Small intestine (tissue), 7 donors: ENCODE measurements at regions not wholly inside any gene's neighbourhood (a gene's known extent, or its start where the extent isn't known, plus 50 kb on each side); places are given as distances from the start of the nearest gene placed in this dataset.

ENCODE experiments used
- DNase-seq, 2 donors: peaks; one replicate each; pipeline versions ENCODE4 v3.0.0 to v3.0.0-alpha.2; 2013
- FAIRE-seq: peaks from 2 replicates; lab custom pipeline; 2012; peaks lifted over from hg19 to GRCh38; lab: Jason Lieb, UNC
- H3K27ac ChIP-seq, 3 donors: one replicate each; pipeline ENCODE4 v1.5.1; 2013; ENCODE audit warnings: low read length in 2 of 3, mild to moderate bottlenecking in 2 of 3, control low read depth in 1 of 3, inconsistent platforms in 1 of 3, low read depth in 1 of 3, moderate library complexity in 1 of 3
- H3K27me3 ChIP-seq, 3 donors: one replicate each; pipeline ENCODE4 v1.6.1; 2013; ENCODE audit warnings: low read length in 3 of 3, inconsistent platforms in 1 of 3; ENCODE audit not compliant: control insufficient read depth in 3 of 3, insufficient read depth in 3 of 3
- H3K36me3 ChIP-seq, 3 donors: one replicate each; pipeline ENCODE4 v1.6.1; 2013; ENCODE audit warnings: low read length in 3 of 3, inconsistent platforms in 1 of 3, low read depth in 1 of 3, mild to moderate bottlenecking in 1 of 3, moderate library complexity in 1 of 3; ENCODE audit not compliant: control insufficient read depth in 3 of 3, insufficient read depth in 2 of 3
- H3K4me1 ChIP-seq, 3 donors: one replicate each; pipeline ENCODE4 v1.6.1; 2013; ENCODE audit warnings: low read length in 2 of 3, inconsistent platforms in 1 of 3, low read depth in 1 of 3, mild to moderate bottlenecking in 1 of 3, moderate library complexity in 1 of 3; ENCODE audit not compliant: control insufficient read depth in 3 of 3, insufficient read depth in 2 of 3
- H3K4me3 ChIP-seq, 3 donors: one replicate each; pipeline ENCODE4 v1.5.1; 2013; ENCODE audit warnings: low read length in 3 of 3, control low read depth in 1 of 3, inconsistent platforms in 1 of 3, low read depth in 1 of 3, mild to moderate bottlenecking in 1 of 3, moderate library complexity in 1 of 3
- H3K9me3 ChIP-seq, 2 donors: one replicate each; pipeline ENCODE4 v1.6.1; 2013; ENCODE audit warnings: low read depth in 1 of 2, low read length in 1 of 2; ENCODE audit not compliant: control insufficient read depth in 2 of 2, insufficient read depth in 1 of 2
- WGBS, 3 donors: extraction: QIAGEN DNeasy Blood & Tissue Kit; methylation state at CpG; one replicate each; pipeline ENCODE4 v1.1.7; 2013; 5-methylcytosine and 5-hydroxymethylcytosine counted together
- donor health status: healthy with polysubstance abuse.
- donor health status: control.
- donor health status: control.
- donor health status: Bipolar disorder and iron deficiency.
- donor health status: healthy.

DNA sequence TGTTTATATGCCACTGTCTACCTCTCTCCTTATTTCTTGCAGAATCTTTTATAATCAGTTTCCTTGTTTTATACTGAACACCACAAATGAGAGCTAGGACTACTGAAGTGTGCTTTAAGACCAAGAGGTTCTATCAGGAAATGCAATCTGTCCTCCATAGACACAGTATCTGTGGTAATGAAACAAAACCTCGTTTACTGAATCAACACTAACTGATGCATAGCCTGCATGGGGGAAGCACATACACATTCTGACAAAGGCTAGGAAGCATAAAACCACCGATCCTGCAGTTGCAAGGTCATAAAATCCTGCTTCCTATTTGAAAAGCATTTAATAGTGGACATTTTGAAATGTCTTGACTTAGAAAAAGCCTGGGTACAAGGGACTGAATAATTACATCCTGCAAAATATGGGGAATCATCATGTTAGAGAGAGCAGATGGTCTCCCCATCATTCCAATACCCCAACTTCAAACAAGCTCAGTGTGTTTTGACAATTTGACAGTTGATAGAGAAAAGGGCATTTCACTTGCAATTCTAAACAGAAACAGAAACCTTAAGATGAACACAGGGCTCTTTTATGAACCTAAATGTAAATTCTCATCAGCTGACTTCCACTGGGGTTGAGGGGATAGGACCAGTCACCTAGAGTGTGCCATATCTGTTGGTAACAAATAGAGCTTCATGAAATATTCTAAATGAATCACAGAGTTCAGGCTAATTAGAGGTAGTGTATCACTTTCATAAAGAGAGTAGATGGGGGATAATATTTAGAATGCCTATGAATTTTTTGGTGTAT lies 1845.6 kb upstream of the PIK3C3 start:
- H3K9me3 ChIP-seq = no peaks in the 10 kb centered on the region
- H3K4me3 ChIP-seq = no peak overlapping the region
- no peaks in the 10 kb centered on the region for H3K27me3 ChIP-seq
- DNase-seq = no peak
- no peak for FAIRE-seq
- no peaks in the 10 kb centered on the region for H3K4me1 ChIP-seq
- H3K27ac ChIP-seq = no peak overlapping the region
- H3K36me3 ChIP-seq = no peaks in the 10 kb centered on the region
- WGBS, 3 donors = 3 to 27% (median 19%) methylated on average over 2 of the region's 2 CpGs

GRCh38 chr18:40108596-40108995 lies 1846.4 kb upstream of the PIK3C3 start:
- H3K27me3 ChIP-seq = no peaks in the 10 kb centered on the region
- DNase-seq = no peak
- H3K4me1 ChIP-seq = no peaks in the 10 kb centered on the region
- no peaks in the 10 kb centered on the region for H3K36me3 ChIP-seq
- no peak for FAIRE-seq
- H3K27ac ChIP-seq = no peak overlapping the region
- no peak overlapping the region for H3K4me3 ChIP-seq
- no peaks in the 10 kb centered on the region for H3K9me3 ChIP-seq
- 52 to 72% (median 62%) methylated on average over 5 of the region's 5 CpGs for WGBS, 3 donors

DNA sequence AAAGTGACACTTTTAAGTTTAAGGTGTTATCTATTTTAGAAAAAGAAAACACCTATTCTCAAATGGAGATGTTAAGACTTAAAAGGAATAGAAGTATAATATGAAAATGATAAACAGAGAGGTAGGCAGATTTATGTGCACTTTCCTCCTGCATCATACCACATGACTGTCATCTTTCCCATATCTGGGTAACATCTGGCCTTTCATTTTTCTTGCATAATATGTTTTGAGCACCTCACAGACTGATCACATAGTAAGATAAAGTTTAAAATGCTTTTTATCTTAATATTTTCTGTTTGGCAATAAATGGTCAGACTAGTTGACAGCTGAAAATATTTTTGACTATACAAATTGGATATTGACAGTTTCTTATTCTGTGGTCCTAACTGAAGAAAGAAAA lies 1852.1 kb upstream of the PIK3C3 start:
- no peak for DNase-seq
- Histone ChIP-seq H3K27ac (no peak overlapping the region), H3K4me3 (no peak overlapping the region), H3K9me3 (no peaks in the 10 kb centered on the region), H3K36me3 (no peaks in the 10 kb centered on the region), H3K4me1 (no peaks in the 10 kb centered on the region), H3K27me3 (no peaks in the 10 kb centered on the region)
- FAIRE-seq = no peak

- H3K4me1 ChIP-seq = no peaks in the 10 kb centered on the region
- H3K4me3 ChIP-seq = no peak overlapping the region
- DNase-seq (no peak), FAIRE-seq (no peak)
- WGBS, 3 donors = 91 to 99% (median 94%) methylated on average over 2 of the region's 2 CpGs
- H3K27ac ChIP-seq = no peak overlapping the region
- H3K27me3 ChIP-seq = no peaks in the 10 kb centered on the region
- no peaks in the 10 kb centered on the region for H3K36me3 ChIP-seq
- no peaks in the 10 kb centered on the region for H3K9me3 ChIP-seq
Observed at GRCh38 chr18:40099641-40100040, 1855.4 kb upstream of the PIK3C3 start.

- 65 to 77% (median 67%) methylated on average over 3 of the region's 3 CpGs for WGBS, 3 donors
- Histone ChIP-seq H3K9me3 (no peaks in the 10 kb centered on the region), H3K27me3 (no peaks in the 10 kb centered on the region), H3K4me3 (no peak overlapping the region), H3K4me1 (no peaks in the 10 kb centered on the region), H3K36me3 (no peaks in the 10 kb centered on the region), H3K27ac (no peak overlapping the region)
- no peak for FAIRE-seq
- no peak for DNase-seq
Observed at GRCh38 chr18:40096675-40097074, 1858.4 kb upstream of the PIK3C3 start.

DNA sequence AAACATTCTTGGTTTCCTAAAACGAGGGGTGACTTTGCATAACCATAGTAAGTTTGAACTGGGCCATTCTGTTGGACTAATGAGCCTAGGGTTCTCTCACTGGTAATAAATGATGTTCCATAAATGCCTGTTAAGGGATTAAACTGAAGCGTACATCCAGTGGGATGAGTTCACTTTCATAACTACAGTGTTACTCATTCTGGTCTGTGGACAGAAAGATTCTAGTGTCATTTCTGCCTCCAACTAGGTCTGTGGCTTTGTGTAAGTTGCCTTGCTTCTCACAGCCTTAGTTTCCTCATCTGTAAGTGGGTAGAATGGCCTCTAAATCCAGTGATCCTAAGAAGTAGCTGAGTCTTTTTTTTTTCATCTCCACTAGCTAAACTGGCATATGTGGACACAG lies 1860.6 kb upstream of the PIK3C3 start:
- FAIRE-seq = no peak
- no peaks in the 10 kb centered on the region for H3K27me3 ChIP-seq
- 46 to 63% (median 54%) methylated on average over 2 of the region's 2 CpGs for WGBS, 3 donors
- no peak overlapping the region for H3K27ac ChIP-seq
- H3K4me3 ChIP-seq = no peak overlapping the region
- H3K4me1 ChIP-seq = no peaks in the 10 kb centered on the region
- no peak for DNase-seq
- no peaks in the 10 kb centered on the region for H3K36me3 ChIP-seq
- H3K9me3 ChIP-seq = no peaks in the 10 kb centered on the region

DNA sequence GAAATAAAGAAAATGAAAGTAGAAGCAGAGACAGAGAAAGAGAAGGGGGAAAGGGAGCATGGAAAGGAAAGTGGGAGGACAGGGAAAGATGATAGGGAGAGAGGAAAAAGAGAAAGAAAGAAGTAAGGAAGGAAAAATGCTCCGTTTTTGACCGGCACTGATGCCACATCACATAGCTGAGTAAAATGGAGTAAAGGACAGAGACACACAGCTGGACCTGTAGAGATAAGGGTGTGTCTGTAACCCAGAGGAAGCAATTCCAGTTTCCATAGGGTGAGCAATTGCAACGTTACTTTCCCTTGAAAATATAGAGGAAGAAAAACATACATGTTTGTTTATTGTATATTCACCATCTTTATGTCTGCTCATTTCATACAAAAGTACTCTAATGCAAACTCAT lies 1866.9 kb upstream of the PIK3C3 start:
- 61 to 75% (median 70%) methylated on average over 3 of the region's 3 CpGs for WGBS, 3 donors
- H3K4me1 ChIP-seq = no peaks in the 10 kb centered on the region
- H3K36me3 ChIP-seq = no peaks in the 10 kb centered on the region
- H3K27me3 ChIP-seq = no peaks in the 10 kb centered on the region
- DNase-seq (no peak), FAIRE-seq (no peak)
- H3K27ac ChIP-seq = no peak overlapping the region
- H3K4me3 ChIP-seq = no peak overlapping the region
- H3K9me3 ChIP-seq = no peaks in the 10 kb centered on the region

DNA sequence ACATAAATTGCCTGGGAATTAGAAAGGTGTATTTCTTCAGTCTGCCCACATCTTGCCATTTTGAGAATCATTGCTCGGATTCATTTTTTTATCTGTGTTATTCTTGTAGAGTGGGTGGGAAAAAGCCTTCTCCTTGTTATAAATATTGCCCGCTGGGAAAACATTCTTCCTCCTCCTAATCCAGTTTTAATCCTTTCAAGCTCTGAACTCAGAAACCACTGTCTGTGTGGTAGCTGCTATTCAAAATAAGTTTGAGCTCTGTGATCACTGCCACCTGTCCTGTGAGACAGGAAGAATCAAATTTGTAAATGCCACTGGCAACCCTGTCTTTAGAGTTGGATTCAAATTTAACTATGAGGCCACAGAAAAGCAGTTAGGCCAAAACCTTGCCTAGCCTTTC lies 1875.2 kb upstream of the PIK3C3 start:
- Histone ChIP-seq H3K27ac (no peak overlapping the region), H3K36me3 (no peaks in the 10 kb centered on the region), H3K4me3 (no peak overlapping the region), H3K9me3 (no peaks in the 10 kb centered on the region), H3K27me3 (no peaks in the 10 kb centered on the region), H3K4me1 (no peaks in the 10 kb centered on the region)
- WGBS, 3 donors = 75 to 79% (median 75%) methylated on average over 2 of the region's 2 CpGs
- no peak for DNase-seq
- FAIRE-seq = no peak

GRCh38 chr18:40075616-40076015 lies 1879.4 kb upstream of the PIK3C3 start:
- Histone ChIP-seq H3K36me3 (no peaks in the 10 kb centered on the region), H3K27ac (no peak overlapping the region), H3K4me1 (no peaks in the 10 kb centered on the region), H3K4me3 (no peak overlapping the region), H3K27me3 (no peaks in the 10 kb centered on the region), H3K9me3 (no peaks in the 10 kb centered on the region)
- FAIRE-seq = no peak
- 65 to 80% (median 73%) methylated on average over 2 of the region's 2 CpGs for WGBS, 3 donors
- no peak for DNase-seq
